Type B pancreatic cell (in vitro differentiated cells): ENCODE measurements at regions not wholly inside any gene's neighbourhood (a gene's known extent, or its start where the extent isn't known, plus 50 kb on each side); places are given as distances from the start of the nearest gene placed in this dataset.

ENCODE experiments used
- DNase-seq: peaks from one replicate; pipeline ENCODE4 v3.0.0; 2021; ENCODE audit warnings: mixed read lengths; ENCODE audit not compliant: unreplicated experiment; ENCODE audit errors: extremely low spot score
- H3K27ac Mint-ChIP-seq: 2 replicates; pipeline ENCODE4 v1.8.0; 2021; ENCODE audit warnings: mild to moderate bottlenecking, mixed read lengths
- H3K27me3 Mint-ChIP-seq: 2 replicates; pipeline ENCODE4 v1.8.0; 2021; ENCODE audit warnings: mixed read lengths
- H3K36me3 Mint-ChIP-seq: 2 replicates; pipeline ENCODE4 v1.8.0; 2021; ENCODE audit warnings: mixed read lengths
- H3K4me1 Mint-ChIP-seq: one replicate; pipeline ENCODE4 v1.8.0; 2021; ENCODE audit warnings: mixed read lengths; ENCODE audit not compliant: unreplicated experiment
- H3K4me3 Mint-ChIP-seq: 2 replicates; pipeline ENCODE4 v1.8.0; 2021; ENCODE audit warnings: mild to moderate bottlenecking, mixed read lengths
- H3K9me3 Mint-ChIP-seq: 2 replicates; pipeline ENCODE4 v1.8.0; 2021; ENCODE audit warnings: mixed read lengths
- TF ChIP-seq, protein P1 (sequence below): fragments of 200-600 bp; sonication (generic); conservative IDR thresholded peaks from 2 replicates; pipeline ENCODE4 v1.5.0; 2021; ENCODE audit warnings: antibody characterized with exemption, mild to moderate bottlenecking

DNA sequence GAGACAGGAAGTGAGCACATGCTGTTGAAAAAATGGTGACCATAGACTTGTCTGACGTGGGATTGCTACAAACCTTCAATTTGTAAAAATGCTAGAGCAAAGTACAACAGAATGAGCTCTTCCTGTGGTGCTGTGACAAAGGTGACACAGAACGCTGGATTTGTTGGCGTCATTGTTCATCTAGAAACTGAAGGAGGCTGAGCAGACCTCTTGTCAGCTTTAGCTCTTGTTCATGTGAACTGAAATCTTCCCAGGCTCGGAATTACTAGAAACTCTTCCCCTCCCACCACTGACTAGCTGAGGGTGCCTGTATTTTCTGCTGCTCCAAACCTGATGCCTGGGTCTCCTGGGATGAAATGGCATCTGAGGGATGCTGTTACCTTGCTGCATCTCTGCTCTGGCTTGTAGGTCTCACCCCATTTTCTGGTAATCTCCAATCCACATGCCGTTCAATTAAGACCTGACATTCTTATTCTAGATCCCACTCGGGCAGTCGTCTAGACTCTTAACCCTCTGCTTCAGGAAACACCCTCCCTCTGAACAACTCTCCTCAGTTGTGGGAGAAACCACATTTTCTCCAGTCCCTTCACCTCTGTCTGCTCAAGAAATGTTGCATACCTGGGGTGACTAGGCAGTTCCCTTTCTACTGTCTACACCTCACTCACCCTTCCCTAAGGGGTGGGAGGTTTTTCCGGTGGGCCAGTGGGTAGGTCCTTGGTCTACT is 349.3 kb downstream of the CXCL12 start:
- Mint-ChIP-seq H3K9me3 (no peaks in the 10 kb centered on the region), H3K4me1 (peaks cover 8% of the 10 kb centered on the region), H3K27me3 (peaks cover 8% of the 10 kb centered on the region), H3K4me3 (no peak overlapping the region), H3K36me3 (no peaks in the 10 kb centered on the region), H3K27ac (no peak overlapping the region)
- no peak for DNase-seq
- TF ChIP-seq, protein P1, sequence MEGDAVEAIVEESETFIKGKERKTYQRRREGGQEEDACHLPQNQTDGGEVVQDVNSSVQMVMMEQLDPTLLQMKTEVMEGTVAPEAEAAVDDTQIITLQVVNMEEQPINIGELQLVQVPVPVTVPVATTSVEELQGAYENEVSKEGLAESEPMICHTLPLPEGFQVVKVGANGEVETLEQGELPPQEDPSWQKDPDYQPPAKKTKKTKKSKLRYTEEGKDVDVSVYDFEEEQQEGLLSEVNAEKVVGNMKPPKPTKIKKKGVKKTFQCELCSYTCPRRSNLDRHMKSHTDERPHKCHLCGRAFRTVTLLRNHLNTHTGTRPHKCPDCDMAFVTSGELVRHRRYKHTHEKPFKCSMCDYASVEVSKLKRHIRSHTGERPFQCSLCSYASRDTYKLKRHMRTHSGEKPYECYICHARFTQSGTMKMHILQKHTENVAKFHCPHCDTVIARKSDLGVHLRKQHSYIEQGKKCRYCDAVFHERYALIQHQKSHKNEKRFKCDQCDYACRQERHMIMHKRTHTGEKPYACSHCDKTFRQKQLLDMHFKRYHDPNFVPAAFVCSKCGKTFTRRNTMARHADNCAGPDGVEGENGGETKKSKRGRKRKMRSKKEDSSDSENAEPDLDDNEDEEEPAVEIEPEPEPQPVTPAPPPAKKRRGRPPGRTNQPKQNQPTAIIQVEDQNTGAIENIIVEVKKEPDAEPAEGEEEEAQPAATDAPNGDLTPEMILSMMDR = no peak

DNA sequence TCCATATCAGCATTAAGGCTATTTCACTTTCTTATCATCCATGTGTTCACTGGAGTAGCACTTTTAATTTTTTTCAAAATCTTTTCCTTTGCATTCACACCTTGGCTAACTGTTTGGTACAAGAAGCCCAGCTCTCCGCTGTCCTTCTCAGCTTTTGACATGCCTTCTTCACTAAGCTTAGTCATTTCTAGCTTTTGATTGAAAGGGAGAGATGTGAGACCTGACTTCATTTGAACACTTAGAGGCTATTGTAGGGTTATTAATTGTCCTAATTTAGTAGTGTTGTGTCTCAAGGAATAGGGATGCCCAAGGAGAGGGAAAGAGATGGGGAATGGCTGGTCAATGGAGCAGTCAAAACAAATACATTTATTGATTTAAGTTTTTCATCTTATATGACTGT is 350.0 kb downstream of the CXCL12 start:
- Mint-ChIP-seq H3K27me3 (peaks cover 8% of the 10 kb centered on the region), H3K4me1 (peaks cover 10% of the 10 kb centered on the region), H3K27ac (no peak overlapping the region), H3K4me3 (no peak overlapping the region), H3K9me3 (no peaks in the 10 kb centered on the region), H3K36me3 (no peaks in the 10 kb centered on the region)
- DNase-seq = no peak
- TF ChIP-seq, protein P1 = no peak

DNA sequence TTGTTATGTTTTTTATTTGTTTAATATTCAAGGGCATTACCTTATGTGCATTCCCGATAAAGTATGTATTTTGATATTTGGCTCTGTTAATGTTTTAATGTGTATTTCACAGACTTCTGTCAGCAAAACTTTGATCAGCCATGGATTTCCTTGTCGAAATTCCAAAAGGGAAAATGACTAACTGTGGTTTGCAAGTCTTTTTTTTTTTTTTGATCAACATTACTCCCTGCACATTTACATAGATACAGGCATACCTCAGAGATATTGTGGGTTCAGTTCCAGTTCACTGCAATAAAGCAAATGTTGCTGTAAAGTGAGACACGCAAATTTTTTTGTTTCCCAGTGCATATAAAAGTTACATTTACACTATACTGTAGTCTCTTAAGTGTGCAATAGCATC is 351.9 kb downstream of the CXCL12 start:
- Mint-ChIP-seq H3K36me3 (no peaks in the 10 kb centered on the region), H3K27ac (no peak overlapping the region), H3K4me3 (no peak overlapping the region), H3K4me1 (peaks cover 10% of the 10 kb centered on the region), H3K27me3 (peaks cover 8% of the 10 kb centered on the region), H3K9me3 (no peaks in the 10 kb centered on the region)
- DNase-seq = no peak
- TF ChIP-seq, protein P1 = no peak

DNA sequence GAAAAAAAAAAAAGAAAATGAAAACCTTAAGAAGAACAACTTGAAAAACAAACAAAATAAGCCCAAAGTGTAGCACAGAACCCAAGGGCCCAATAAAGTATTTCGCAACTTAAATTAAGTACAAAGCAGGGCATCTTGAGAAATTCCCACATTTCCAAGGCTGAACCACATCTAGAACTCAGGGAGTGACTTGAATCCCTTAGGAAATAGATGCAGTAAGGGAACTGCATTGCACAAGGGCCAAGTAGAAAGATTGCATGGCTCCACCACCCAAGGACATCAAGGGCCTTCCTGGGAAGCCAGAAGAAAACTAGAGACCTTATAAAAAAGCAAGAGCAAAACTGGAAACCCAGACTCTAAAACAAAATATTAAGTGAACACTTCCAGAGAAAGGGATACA is 352.7 kb downstream of the CXCL12 start:
- peaks cover 8% of the 10 kb centered on the region for H3K27me3 Mint-ChIP-seq
- H3K27ac Mint-ChIP-seq = no peak overlapping the region
- H3K9me3 Mint-ChIP-seq = no peaks in the 10 kb centered on the region
- DNase-seq = no peak
- TF ChIP-seq, protein P1 = no peak
- H3K4me3 Mint-ChIP-seq = no peak overlapping the region
- H3K4me1 Mint-ChIP-seq = peaks cover 10% of the 10 kb centered on the region
- H3K36me3 Mint-ChIP-seq = no peaks in the 10 kb centered on the region

DNA sequence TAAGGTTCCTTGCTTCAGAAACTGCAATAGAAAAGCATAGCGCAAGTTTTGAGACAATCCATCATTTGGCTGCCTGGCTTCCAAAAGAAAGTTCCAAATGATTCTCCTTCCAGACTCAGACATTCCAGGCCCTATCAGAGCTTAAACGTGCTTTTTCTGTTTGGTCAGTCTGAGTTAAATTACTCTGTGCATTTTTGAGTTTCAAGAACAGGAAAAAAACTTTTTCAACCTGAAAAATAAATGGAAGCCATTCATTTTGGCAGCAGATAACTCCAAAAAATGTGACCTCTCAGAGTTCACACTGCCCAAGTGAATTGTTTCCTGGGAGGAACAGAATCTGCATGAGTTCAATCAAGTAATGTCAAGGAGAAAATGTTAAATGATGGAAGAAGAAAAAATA is 354.2 kb downstream of the CXCL12 start:
- TF ChIP-seq, protein P1 = no peak
- H3K27ac Mint-ChIP-seq = no peak overlapping the region
- no peaks in the 10 kb centered on the region for H3K9me3 Mint-ChIP-seq
- H3K4me3 Mint-ChIP-seq = no peak overlapping the region
- DNase-seq = no peak
- H3K36me3 Mint-ChIP-seq = no peaks in the 10 kb centered on the region
- H3K27me3 Mint-ChIP-seq = peaks cover 8% of the 10 kb centered on the region
- peaks cover 16% of the 10 kb centered on the region for H3K4me1 Mint-ChIP-seq
